ENCODE measurements at regions not wholly inside any gene's neighbourhood (a gene's known extent, or its start where the extent isn't known, plus 50 kb on each side); places are given as distances from the start of the nearest gene placed in this dataset.
"Not testable (repeated sequence)": the region's sequence is repeated elsewhere in the genome, so short reads cannot be mapped to it uniquely, and the experiment has no call there.

DNA sequence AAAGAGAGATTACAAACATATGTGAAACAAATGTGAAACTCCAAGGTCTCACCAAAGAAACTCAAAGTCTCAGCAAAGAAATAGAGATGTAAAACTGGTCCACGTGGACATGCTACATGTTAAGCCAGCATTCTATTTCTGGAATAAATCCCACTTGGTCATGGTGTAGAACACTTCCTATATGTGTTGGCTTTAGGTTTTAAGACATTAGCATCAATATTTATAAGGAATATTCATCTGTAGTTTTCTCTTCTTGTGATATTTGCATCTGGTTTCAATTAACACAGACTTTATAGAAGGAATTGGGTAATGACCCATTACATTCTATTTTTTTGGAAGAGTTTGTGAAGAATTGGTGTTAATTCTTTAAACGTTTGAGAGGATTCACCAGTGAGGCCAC is 133.1 kb downstream of the COPS8 start:
- peak; percentile 89 for DNase-seq

DNA sequence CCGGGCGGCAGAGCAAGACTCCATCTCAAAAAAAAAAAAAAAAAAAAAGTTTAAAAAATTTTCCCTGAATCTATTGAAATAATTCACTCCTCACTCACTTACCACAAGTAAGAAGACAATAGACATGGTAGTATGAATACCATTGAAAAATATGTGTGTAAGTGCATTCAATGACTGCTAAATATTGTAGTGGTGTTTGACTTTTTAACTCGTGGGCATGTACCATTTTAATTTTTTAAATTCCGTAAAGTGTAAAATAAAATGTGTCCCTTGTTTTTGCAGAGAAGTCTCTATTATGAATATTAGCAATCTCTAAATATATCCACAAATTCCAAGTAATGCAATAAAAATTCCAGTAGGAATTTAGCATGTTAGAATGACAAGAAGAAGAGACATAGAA is 134.1 kb downstream of the COPS8 start:
- no peak for DNase-seq

DNA sequence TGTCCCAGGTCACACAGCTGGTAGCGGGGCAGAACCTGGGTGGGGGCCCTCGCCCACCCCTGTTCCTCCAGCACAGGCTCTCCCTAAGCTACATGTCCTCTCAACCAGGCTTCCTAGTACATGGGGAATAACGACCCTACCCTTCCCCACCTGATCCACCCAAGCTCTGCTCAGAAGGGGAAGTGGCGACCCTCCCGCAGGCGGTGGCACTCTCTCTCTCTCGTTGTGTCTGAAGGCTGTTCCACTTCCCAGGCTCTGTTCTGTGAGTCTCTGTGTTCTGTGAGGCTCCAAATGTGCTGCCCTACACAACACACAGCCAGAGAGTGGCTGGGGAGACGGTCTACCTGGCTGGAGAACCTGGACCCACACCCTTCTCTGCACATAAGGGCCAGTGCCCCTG is 135.8 kb downstream of the COPS8 start:
- DNase-seq, result no peak

DNA sequence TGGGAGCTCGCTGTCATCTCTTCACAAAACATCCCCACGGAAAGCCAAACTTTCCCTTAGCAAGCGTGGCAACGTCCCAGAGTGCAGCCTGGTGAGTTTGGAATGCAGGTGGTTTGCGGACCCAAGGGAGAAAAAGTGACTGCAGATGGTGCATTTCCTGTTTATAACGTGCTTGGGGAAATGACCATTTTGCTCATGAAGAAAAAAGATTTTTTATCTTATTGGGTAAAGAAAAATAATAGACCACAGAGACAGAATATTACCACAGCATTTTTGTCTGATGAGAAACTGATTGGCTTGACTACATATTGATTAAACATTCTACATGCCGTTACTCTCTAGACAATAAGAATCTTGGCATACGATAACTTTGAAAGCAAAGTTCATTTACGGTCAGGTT is 136.5 kb downstream of the COPS8 start:
- peak; percentile 96 for DNase-seq

DNA sequence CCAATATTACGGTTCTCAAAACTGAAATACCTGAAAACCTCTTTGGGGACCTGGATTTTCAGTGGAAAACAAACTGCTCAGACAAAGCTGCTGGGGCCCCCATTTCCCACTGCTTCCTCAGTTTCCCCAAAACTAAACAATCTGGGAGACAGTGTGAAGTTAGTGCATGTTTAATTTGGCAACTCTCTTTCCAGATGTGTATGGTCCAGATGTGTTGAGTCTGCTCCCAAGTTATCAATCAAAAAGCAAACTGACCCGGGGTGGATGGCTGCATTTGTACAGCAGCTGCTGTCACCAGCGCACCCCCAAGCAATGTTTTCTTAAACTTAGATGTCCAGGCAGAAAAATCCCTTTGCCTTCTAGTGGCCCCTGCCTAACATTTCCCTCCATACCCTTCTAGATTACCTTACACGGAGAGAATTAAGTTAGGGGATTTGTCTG is 136.9 kb downstream of the COPS8 start:
- no peak for DNase-seq

DNA sequence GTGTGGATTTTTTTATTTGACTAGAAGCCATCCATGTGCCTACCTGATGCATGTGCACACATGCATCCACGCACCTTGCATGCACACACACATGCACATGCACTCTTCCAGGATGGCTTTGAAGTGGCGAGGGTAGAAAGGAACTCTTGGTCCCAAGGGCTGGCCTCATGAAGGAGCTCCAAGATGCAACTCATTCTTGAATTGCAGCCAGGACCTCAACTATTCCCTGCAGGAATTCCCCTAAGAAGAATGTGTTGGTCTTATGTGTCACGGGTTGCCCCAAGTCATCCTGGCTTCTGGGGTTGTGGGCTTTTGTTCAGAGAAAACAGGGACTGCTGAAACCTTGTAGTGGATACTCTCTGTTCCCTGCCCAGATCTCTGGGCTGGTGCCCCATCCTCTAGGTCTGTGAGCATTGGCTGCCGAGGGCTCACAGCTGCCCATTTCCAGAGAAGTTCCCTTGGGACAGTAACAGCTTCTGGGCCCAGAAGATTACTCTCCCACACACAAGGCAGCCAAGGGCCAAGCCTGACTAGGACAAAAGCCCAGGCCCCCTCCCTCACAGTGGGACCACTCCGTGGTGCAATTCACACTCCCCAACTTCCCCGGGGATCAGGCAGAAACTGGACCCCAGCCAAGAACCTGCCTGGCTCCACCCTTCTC is 137.6 kb downstream of the COPS8 start:
- DNase-seq, result peak; percentile 100

DNA sequence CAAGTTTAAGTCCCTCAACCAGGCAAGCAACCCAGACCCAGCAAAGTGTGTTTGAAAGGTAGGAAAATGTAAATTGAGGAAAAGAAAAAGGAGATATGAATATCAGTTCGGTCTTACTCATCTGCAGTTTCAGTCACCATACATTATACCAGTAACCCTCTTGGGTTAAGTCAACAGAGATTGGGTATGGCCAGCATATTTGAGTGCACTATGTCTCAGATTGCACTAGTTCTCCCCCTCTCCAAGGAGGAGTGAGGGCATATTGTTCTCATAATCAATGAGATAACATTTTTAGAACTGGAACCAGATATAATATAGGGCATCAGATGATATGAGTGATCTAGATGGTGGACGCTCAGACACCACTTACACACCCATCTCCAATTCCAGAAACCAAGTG is 141.5 kb downstream of the COPS8 start:
- DNase-seq, result no peak

DNA sequence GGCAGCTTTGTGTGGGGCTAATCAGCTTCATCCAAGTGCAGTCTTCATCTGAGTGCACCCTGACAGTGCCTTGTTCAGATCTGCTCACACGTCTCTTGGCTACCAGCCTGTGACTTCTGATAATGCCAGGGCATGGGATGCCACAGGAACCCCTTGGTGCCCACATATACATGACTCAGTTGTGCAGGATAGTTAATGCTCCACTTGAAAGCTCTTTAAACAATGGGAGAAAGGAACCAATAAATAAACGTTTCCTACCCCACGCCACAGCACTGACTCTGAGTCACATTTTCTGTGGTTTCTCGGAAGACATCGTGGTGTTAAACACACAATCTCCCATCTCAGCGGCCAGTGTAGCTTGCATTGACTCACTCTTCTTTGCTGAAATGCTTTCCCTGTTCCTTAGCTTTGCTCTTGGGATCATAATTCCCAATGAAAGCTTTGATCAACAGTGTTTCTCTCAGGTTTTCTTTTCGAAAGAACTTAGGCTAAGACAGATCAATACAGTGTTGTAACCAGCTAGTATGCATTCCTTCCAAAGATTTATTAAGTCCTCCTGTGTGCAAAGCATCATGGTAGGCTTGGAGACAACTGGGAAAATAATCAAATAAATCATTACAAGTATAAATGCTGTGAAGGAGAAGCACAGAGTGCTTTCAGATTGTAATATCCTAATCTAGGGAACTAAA is 142.0 kb downstream of the COPS8 start:
- DNase-seq, result peak; percentile 96

DNA sequence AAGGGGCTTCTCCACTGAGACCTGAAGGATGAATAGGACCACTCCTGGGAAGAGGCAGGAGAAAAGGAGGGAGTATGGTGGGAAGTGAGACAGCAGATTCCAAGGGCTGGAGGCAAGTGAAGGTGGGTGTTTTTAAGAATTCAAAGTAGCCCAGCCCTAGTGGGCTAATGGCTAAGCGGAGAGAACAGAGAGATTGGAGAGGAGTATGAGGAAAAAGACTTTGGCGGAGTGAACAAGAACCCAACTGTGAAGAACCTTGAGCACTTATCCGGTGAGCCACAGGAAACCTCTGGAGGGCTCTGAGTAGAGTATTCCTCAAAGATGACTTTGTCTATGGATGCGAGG is 142.6 kb downstream of the COPS8 start:
- no peak for DNase-seq

DNA sequence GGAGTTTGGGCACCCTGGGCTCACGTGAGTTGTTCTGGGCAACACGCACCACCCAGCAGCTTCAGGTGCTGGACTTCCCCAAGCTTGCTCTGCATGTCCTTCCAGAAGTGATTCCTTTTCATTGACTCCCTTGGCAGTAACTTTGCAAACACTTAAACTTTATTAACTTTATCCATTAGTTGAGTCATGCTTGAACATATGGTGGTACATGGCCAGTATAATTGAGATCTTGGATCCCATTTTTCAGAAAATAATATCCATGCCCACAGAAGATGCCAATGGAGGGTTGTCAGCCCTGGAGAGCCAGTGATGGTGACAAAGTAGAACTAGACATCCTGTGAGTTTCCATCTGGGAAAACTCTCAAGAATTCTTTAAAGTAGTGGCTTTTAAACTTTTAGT is 144.2 kb downstream of the COPS8 start:
- DNase-seq, result no peak

DNA sequence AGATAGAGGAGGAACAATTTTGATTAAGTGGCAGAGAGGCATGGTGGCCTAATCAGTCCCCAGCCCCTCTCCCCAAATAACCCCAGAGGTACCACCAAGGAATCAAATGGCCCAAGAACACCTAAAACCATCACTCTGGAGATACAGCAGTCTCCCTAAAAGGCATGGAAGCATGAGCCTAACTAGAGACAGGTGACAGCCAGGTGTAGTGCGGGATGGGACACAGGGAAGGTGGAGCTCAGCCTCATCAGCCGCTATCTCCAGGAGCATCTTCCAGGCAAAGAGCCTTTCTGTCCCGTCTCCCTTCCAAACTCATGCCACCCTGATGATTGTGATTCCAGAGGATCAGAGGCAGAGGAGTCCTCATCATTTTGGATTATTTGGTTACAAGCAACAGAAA is 144.7 kb downstream of the COPS8 start:
- no peak for DNase-seq

DNA sequence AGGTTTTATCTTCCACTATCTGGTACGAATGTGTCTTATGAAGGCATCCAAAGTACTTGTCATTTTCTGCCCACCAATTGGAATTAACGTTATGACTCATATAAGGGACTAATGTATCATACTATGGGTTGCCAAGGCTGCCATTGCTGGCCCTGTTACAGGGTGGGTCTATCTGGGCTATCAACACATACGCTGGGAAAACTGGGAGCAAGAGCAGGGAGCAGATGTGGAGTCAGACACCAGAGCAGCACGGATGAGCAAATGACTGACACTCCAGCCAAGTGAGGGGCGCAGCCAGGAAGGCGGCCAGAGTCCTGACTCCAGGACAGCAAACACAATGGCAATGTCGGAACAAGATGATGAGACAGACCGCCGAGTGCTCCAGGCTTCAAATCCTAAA is 145.9 kb downstream of the COPS8 start:
- DNase-seq, result no peak

DNA sequence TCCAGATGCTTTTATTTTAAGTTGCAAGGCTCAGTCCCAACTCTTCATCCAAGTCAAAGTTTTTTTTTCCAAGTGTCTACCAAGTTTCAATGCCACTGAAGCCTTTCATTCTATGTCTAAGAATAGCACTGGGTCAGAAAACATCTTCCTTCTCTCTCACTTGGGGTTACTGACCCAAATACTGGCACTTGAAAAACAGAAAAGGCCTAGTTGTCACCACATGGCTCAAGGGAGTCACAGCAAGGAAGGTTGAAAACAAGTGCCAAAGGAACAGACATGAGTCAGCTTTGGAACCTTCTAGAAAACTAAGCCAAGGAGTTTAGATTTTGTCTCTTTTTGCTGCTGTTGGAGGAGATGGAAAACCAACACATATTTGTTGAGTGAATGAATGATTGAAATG is 146.5 kb downstream of the COPS8 start:
- no peak for DNase-seq

DNA sequence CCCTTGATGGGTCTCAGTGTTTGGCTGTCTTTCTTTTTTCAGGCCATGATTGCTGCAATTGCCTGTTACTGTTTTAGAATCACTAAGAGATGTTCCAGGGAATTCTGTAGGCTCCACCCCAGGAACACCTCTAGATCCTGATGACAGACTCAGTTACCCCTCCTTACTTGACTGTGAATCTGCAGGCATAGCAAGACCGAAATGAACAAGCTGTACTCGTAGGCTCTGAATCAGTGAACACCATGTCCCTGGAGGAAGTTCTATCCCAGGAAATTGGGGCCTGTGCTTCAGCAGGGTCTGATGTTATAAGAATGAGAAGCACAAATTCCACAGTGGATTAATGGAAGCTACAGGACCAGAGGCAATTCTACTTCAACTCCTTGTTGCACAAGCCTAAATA is 148.6 kb downstream of the COPS8 start:
- DNase-seq, result no peak

DNA sequence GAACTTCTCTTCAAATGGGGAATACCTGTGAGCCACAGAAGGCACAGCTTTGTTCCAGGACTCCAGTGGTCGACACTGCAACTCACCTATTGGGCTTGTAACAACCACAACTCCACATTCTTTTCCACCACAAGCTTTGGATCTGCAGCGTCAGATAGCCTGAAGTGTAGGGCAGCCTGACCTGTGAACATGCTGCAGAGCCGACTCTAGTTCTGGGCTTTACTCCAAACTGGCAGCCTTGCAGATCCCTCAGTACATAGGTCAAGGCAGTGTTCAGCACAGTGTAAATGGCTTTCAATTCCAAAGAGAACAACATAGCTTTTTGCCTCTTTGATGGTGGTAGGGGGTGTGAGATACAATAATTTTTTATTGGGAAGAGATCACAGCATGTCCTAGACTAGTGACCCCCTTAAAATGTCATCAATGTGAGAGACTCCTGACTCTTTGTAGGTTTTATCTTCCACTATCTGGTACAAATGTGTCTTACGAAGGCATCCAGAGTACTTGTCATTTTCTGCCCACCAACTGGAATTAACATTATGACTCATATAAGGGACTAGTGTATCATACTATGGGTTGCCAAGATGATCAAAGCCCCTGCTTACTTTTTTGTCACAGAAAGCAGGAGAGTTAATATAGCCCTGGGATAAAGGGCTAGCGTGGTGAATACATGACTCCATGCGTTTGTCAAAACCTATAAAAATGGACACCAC is 149.8 kb downstream of the COPS8 start:
- peak; percentile 69 for DNase-seq

DNA sequence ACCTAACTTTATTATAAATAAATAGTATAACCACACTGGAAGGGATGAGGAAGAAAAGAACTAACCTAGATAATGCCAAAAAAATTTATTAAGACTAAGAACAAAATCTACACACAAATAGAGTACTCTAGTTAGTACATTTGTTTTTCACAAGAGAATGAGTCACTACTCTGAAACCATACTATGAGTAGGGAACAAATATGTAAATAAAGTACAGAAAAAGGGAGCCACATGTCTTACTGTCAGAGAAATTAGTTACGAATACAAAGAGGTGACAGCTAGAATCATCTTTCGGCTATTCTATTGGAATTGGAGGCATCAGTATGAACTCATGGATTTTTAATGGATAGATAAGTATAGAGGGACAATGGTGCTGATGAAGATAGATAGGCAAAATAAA is 150.5 kb downstream of the COPS8 start:
- DNase-seq, result peak; percentile 60

DNA sequence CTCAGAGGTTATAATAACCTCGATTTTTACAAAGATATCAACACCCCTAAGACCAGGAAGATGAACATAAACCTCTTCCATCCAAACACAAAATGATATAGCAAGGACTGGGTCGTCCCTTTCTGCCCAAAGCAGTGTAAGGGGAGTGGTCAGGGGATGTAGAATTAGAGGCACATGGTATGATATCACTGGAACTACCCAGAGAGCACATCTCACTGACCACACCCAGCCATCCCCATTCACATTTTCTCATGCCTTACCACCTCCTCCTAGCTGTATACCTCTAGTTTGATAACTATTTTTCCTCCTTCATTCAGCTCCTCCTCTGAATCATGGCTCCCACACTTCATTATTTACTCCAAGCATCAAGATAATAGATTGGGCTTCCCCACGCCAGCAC is 152.6 kb downstream of the COPS8 start:
- DNase-seq, result no peak

DNA sequence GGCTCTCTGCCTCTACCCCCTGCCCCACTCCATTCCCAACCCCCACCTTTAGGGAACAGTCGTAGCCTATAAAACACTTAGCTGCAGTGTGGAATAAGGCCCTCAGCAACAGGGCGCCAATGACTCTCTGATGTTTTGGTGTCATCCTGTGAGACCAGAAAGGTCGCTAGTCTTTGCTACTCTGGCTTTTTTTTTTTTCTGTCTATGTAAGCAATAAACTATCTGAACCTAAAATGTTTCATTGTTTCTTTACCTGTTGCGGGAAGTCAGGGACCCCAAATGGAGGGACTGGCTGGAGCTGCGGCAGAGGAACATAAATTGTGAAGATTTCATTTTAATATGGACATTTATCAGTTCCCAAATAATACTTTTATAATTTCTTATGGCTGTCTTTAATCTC is 154.6 kb downstream of the COPS8 start:
- DNase-seq, result no peak

DNA sequence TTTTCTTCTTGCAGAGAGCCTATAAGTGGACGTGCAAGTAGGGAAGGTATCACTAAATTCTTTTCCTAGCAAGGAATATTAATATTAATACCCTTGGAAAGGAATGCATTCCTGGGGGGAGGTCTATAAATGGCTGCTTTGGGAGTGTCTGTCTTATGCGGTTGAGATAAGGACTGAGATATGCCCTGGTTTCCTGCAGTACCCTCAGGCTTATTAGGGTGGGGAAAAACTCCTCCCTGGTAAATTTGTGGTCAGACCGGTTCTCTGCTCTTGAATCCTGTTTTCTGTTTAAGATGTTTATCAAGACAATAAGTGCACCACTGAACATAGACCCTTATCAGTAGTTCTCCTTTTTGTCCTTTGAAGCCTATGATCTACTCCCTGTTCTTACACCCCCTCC is 155.2 kb downstream of the COPS8 start:
- DNase-seq, result not testable (repeated sequence)

DNA sequence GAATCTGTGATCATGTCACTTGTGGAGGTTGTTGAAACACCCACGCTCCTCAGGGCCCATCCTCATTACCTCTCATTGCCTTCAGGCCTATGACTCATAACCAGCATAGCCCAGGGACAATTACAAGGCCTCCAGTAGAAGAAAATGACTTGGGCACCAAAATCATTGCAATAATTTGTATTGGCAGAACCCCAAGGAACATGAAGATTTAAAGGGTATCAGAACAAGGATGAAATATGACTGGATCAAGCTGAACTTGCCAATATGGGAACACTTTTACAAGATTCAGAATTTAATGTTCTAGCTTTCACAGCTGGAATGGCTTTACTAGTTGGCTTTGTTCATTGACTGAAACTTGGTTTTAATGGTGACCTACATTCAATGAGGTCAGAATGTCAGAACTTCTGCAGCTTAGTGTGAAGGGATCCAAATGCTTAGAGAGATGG is 156.4 kb downstream of the COPS8 start:
- no peak for DNase-seq

DNA sequence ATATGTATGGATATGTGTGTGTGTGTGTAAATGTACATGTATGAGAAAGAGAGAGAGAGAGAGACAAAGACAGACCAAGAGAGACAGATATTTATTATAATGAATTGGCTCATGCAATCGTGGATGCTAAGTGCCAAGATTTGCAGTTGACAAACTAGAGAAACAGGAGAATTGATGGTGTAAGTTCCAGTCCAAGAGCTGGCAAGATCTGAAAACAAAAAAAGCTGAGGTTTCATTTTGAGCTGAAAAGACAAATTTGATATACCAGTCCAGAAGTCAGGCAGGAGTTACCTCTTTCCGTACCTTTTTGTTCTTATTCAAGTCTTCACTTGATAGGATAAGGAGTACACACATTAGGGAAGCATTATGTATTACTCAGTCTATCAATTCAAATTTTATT is 157.8 kb downstream of the COPS8 start:
- no peak for DNase-seq

DNA sequence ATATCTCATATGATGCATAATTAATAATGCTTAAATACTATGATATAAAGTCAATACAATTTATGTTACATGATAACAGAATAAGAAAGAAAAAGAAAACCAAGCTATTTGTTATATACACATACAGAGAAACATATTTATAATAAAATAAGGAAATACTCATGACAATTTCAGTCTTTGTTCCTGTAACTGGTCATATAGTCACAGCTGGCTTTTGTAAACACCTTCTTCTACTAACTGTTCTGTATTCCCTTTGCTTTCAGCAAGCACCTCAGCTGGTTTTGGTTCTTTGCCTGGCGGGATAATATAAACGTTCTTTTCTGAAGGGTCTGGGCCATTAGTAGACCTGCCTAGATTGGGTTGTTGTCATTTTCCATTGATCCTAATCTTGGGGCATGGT is 158.5 kb downstream of the COPS8 start:
- DNase-seq, result no peak

DNA sequence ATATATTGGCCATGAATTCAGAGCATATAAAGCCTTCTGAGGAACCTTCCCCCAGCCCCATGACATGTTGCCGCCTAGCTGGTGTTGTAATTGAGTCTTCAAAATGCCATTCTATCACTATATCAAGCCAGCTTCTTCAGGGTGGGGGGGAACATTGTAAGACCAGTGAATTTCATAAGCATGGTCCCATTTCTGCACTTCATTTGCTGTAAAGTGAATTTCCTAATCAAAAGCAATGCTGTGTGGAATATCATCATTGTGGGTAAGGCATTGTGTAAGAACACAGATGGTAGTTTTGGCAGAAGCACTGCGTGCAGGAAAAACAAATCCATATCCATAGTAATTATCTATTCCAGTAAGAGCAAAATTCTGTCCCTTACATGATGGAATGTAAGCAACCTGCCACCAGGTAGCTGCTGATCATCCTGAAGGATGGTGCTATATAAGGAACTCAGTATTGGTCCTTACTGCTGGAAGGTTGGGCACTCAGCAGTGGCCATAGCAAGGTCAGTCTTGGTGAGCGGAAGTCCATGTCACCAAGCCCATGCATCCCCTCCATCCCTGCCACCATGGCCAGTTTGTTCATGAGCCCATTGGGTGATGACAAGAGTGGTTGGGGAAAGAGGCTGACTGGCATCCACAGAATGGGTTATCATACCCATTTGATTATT is 159.4 kb downstream of the COPS8 start:
- peak; percentile 81 for DNase-seq

DNA sequence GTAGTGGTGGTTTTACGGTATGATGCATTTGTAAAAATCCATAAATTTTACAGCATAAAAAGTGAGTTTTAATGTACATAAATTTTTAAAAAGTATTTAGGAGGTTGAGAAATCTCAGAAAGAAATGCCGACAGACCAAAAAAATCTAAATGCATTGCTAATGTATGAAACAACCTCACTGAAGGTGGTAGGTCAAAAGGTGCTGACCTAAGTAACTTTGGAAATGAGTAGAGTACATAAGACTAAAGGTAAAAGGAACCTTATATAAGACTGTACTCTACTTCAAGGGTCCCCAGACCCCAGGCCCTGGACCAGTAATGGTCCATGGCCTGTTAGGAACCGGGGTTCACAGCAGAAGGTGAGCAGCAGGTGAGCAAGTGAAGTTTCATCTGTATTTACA is 163.4 kb downstream of the COL6A3 start:
- DNase-seq, result no peak
